ENCODE measurements at regions not wholly inside any gene's neighbourhood (a gene's known extent, or its start where the extent isn't known, plus 50 kb on each side); places are given as distances from the start of the nearest gene placed in this dataset.

DNA sequence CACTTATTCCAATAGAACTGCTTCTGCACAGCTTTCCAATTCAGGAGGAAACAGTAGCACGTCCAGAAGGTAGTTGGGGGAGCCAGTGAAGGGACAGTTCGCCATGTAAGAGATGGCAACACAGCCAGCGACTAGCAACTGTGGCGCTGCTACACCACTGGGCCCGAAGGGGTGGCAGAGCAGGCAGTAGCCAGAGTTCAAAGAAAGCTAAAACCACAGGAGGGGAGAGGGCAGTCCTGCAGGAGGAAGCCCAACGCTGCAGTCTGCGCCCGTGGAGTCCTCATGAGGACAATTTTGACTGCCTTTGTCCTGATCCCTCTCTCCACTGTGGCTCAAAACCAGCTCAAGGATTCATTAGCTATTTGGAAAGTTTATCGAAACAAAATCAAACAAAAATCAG lies 591.2 kb downstream of the VRK1 start:
- no peak for TF ChIP-seq POLR2A (IDR thresholded peaks at IDR 0.05; ENCODE audit: low read depth, low read length)
- no peak for TF ChIP-seq MAZ (IDR thresholded peaks at IDR 0.05; ENCODE audit: borderline replicate concordance, low read depth, low read length)
- TF ChIP-seq, protein P1, sequence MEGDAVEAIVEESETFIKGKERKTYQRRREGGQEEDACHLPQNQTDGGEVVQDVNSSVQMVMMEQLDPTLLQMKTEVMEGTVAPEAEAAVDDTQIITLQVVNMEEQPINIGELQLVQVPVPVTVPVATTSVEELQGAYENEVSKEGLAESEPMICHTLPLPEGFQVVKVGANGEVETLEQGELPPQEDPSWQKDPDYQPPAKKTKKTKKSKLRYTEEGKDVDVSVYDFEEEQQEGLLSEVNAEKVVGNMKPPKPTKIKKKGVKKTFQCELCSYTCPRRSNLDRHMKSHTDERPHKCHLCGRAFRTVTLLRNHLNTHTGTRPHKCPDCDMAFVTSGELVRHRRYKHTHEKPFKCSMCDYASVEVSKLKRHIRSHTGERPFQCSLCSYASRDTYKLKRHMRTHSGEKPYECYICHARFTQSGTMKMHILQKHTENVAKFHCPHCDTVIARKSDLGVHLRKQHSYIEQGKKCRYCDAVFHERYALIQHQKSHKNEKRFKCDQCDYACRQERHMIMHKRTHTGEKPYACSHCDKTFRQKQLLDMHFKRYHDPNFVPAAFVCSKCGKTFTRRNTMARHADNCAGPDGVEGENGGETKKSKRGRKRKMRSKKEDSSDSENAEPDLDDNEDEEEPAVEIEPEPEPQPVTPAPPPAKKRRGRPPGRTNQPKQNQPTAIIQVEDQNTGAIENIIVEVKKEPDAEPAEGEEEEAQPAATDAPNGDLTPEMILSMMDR (conservative IDR thresholded peaks at IDR 0.05; ENCODE audit: low read depth, low read length): no peak
- no peak for TF ChIP-seq RFX5 (IDR thresholded peaks at IDR 0.05; ENCODE audit: low read depth, low read length)
- TF ChIP-seq, protein P2, sequence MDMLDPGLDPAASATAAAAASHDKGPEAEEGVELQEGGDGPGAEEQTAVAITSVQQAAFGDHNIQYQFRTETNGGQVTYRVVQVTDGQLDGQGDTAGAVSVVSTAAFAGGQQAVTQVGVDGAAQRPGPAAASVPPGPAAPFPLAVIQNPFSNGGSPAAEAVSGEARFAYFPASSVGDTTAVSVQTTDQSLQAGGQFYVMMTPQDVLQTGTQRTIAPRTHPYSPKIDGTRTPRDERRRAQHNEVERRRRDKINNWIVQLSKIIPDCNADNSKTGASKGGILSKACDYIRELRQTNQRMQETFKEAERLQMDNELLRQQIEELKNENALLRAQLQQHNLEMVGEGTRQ (IDR thresholded peaks at IDR 0.05; ENCODE audit: low read depth, low read length): no peak
- TF ChIP-seq RAD21 (IDR thresholded peaks at IDR 0.05; ENCODE audit: low read length): no peak
- no peak for TF ChIP-seq CHD1 (IDR thresholded peaks at IDR 0.05; ENCODE audit: low read depth, low read length)
- TF ChIP-seq BHLHE40 (IDR thresholded peaks at IDR 0.05; ENCODE audit: low read depth, low read length): no peak
- TF ChIP-seq CEBPB (IDR thresholded peaks at IDR 0.05; ENCODE audit: low read depth, low read length): no peak
- no peak for TF ChIP-seq SMC3 (IDR thresholded peaks at IDR 0.05; ENCODE audit: low read depth, low read length)
- TF ChIP-seq MXI1 (IDR thresholded peaks at IDR 0.05; ENCODE audit: borderline replicate concordance, low read depth, low read length): no peak
- no peak for TF ChIP-seq RCOR1 (IDR thresholded peaks at IDR 0.05; ENCODE audit: insufficient replicate concordance, low read length)
- TF ChIP-seq, protein P3, sequence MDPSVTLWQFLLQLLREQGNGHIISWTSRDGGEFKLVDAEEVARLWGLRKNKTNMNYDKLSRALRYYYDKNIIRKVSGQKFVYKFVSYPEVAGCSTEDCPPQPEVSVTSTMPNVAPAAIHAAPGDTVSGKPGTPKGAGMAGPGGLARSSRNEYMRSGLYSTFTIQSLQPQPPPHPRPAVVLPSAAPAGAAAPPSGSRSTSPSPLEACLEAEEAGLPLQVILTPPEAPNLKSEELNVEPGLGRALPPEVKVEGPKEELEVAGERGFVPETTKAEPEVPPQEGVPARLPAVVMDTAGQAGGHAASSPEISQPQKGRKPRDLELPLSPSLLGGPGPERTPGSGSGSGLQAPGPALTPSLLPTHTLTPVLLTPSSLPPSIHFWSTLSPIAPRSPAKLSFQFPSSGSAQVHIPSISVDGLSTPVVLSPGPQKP (IDR thresholded peaks at IDR 0.05; ENCODE audit: borderline replicate concordance, low read depth, low read length): no peak

All from IMR-90 (cell line).